ENCODE measurements at regions not wholly inside any gene's neighbourhood (a gene's known extent, or its start where the extent isn't known, plus 50 kb on each side); places are given as distances from the start of the nearest gene placed in this dataset.

GRCh38 chr7:12803542-12803941, 116.1 kb downstream of the ARL4A start:
- WGBS: 62% methylated on average over 7 of the region's 7 CpGs
- TF ChIP-seq MAX (IDR thresholded peaks at IDR 0.05) (no peak), JUND (IDR thresholded peaks at IDR 0.05) (no peak)
- H3K9me3 ChIP-seq (ENCODE audit: control insufficient read depth in 4 of 4, low read length in 3 of 4): no peaks in the 10 kb centered on the region

GRCh38 chr7:12805518-12805928, 118.1 kb downstream of the ARL4A start:
- no peak overlapping the region for H3K27ac ChIP-seq (ENCODE audit: low read depth in 1 of 2, low read length in 2 of 2)

More at GRCh38 chr7:12803542-12803941, 116.1 kb downstream of the ARL4A start:
- Histone ChIP-seq H3K27ac (ENCODE audit: low read depth in 1 of 2, low read length in 2 of 2) (no peak overlapping the region), H3K9ac (ENCODE audit: low read depth in 1 of 2, low read length in 2 of 2) (no peak overlapping the region), H3K27me3 (ENCODE audit: control insufficient read depth in 4 of 4, insufficient read depth in 4 of 4, low read length in 3 of 4) (no peaks in the 10 kb centered on the region), H3K36me3 (ENCODE audit: control insufficient read depth in 4 of 4, insufficient read depth in 3 of 4, low read depth in 1 of 4, low read length in 3 of 4) (no peaks in the 10 kb centered on the region), H3K4me3 (ENCODE audit: low read depth in 1 of 3, low read length in 3 of 3) (no peak overlapping the region), H3K4me1 (ENCODE audit: control insufficient read depth in 4 of 4, insufficient read depth in 4 of 4, low read length in 3 of 4) (no peaks in the 10 kb centered on the region)
- no peak for DNase-seq (ENCODE audit: low spot score)

More at GRCh38 chr7:12805518-12805928, 118.1 kb downstream of the ARL4A start:
- Histone ChIP-seq H3K36me3 (ENCODE audit: control insufficient read depth in 4 of 4, insufficient read depth in 3 of 4, low read depth in 1 of 4, low read length in 3 of 4) (no peaks in the 10 kb centered on the region), H3K27me3 (ENCODE audit: control insufficient read depth in 4 of 4, insufficient read depth in 4 of 4, low read length in 3 of 4) (no peaks in the 10 kb centered on the region), H3K4me3 (ENCODE audit: low read depth in 1 of 3, low read length in 3 of 3) (no peak overlapping the region), H3K4me1 (ENCODE audit: control insufficient read depth in 4 of 4, insufficient read depth in 4 of 4, low read length in 3 of 4) (no peaks in the 10 kb centered on the region), H3K9me3 (ENCODE audit: control insufficient read depth in 4 of 4, low read length in 3 of 4) (no peaks in the 10 kb centered on the region), H3K9ac (ENCODE audit: low read depth in 1 of 2, low read length in 2 of 2) (no peak overlapping the region)
- WGBS: 79% methylated on average over 1 of the region's 1 CpG
- TF ChIP-seq EGR1 (IDR thresholded peaks at IDR 0.05; ENCODE audit: low read depth in 2 of 2) (no peak), TAF1 (conservative IDR thresholded peaks at IDR 0.05) (no peak), FOXA2 (IDR thresholded peaks at IDR 0.05) (no peak), YY1 (IDR thresholded peaks at IDR 0.05) (no peak), HNF4A (conservative IDR thresholded peaks at IDR 0.05) (no peak), NR2F2 (IDR thresholded peaks at IDR 0.05) (no peak), REST (IDR thresholded peaks at IDR 0.05) (no peak), CTCF (IDR thresholded peaks at IDR 0.05; ENCODE audit: low read depth, low read length, missing input control) (no peak), ZBTB33 (IDR thresholded peaks at IDR 0.05) (no peak), JUND (IDR thresholded peaks at IDR 0.05) (no peak), MAX (IDR thresholded peaks at IDR 0.05) (no peak), FOXA1 (IDR thresholded peaks at IDR 0.05) (no peak), ATF3 (IDR thresholded peaks at IDR 0.05) (no peak), RXRA (IDR thresholded peaks at IDR 0.05) (no peak), SP1 (IDR thresholded peaks at IDR 0.05) (no peak), RAD21 (IDR thresholded peaks at IDR 0.05) (no peak), HNF4G (IDR thresholded peaks at IDR 0.05) (no peak), GABPA (IDR thresholded peaks at IDR 0.05 in 1 of 2, conservative IDR thresholded peaks at IDR 0.05 in 1 of 2) (no peak)
- DNase-seq (ENCODE audit: low spot score): no peak

All from liver (tissue), 8 donors.